Liver (tissue), 7 donors: ENCODE measurements at regions not wholly inside any gene's neighbourhood (a gene's known extent, or its start where the extent isn't known, plus 50 kb on each side); places are given as distances from the start of the nearest gene placed in this dataset.

ENCODE experiments used
- DNase-seq: peaks from one replicate; pipeline ENCODE4 v3.0.0-alpha.2; 2017; ENCODE audit warnings: low spot score
- H3K27ac ChIP-seq, 2 donors: one replicate each; pipeline ENCODE4 v1.7.0; 2013; ENCODE audit warnings: inconsistent platforms in 2 of 2, low read length in 2 of 2, control low read depth in 1 of 2, low read depth in 1 of 2, mild to moderate bottlenecking in 1 of 2
- H3K27me3 ChIP-seq, 4 donors: one replicate each; pipeline versions ENCODE4 v1.6.1 to v1.7.0; 2013; ENCODE audit warnings: low read length in 3 of 4, inconsistent platforms in 1 of 4, mild to moderate bottlenecking in 1 of 4, moderate library complexity in 1 of 4; ENCODE audit not compliant: control insufficient read depth in 4 of 4, insufficient read depth in 4 of 4
- H3K36me3 ChIP-seq, 4 donors: one replicate each; pipeline versions ENCODE4 v1.6.1 to v1.7.0; 2013; ENCODE audit warnings: low read length in 3 of 4, mild to moderate bottlenecking in 3 of 4, low read depth in 1 of 4, moderate library complexity in 1 of 4; ENCODE audit not compliant: control insufficient read depth in 4 of 4, insufficient read depth in 3 of 4
- H3K4me1 ChIP-seq, 4 donors: one replicate each; pipeline versions ENCODE4 v1.6.1 to v1.7.0; 2013; ENCODE audit warnings: low read length in 3 of 4, mild to moderate bottlenecking in 3 of 4, moderate library complexity in 1 of 4; ENCODE audit not compliant: control insufficient read depth in 4 of 4, insufficient read depth in 4 of 4
- H3K4me3 ChIP-seq, 3 donors: one replicate each; pipeline versions ENCODE4 v1.6.1 to v1.7.0; 2013; ENCODE audit warnings: low read length in 3 of 3, control low read depth in 1 of 3, low read depth in 1 of 3, mild to moderate bottlenecking in 1 of 3
- H3K9ac ChIP-seq, 2 donors: one replicate each; pipeline ENCODE4 v1.7.0; 2013; ENCODE audit warnings: low read length in 2 of 2, mild to moderate bottlenecking in 2 of 2, moderate library complexity in 2 of 2, control low read depth in 1 of 2, low read depth in 1 of 2
- H3K9me3 ChIP-seq, 4 donors: one replicate each; pipeline versions ENCODE4 v1.6.1 to v1.7.0; 2013; ENCODE audit warnings: low read length in 3 of 4; ENCODE audit not compliant: control insufficient read depth in 4 of 4
- ATF3 ChIP-seq: IDR thresholded peaks from 2 replicates; pipeline ENCODE4 v1.6.1; 2016; ENCODE audit warnings: antibody characterized with exemption
- FOXA1 ChIP-seq: IDR thresholded peaks from 2 replicates; pipeline ENCODE4 v1.6.1; 2016; ENCODE audit warnings: antibody characterized with exemption
- FOXA2 ChIP-seq: IDR thresholded peaks from 2 replicates; pipeline ENCODE4 v1.6.1; 2016; ENCODE audit warnings: antibody characterized with exemption
- GABPA ChIP-seq, 2 donors: IDR thresholded peaks in 1 of 2; conservative IDR thresholded peaks in 1 of 2; 2 replicates each; pipeline ENCODE4 v1.6.1; 2016; ENCODE audit warnings: antibody characterized with exemption in 2 of 2, mild to moderate bottlenecking in 1 of 2, moderate library complexity in 1 of 2
- HNF4A ChIP-seq, 2 donors: conservative IDR thresholded peaks; 2 replicates each; pipeline ENCODE4 v1.6.1; 2016; ENCODE audit warnings: antibody characterized with exemption in 2 of 2, mild to moderate bottlenecking in 2 of 2
- HNF4G ChIP-seq: IDR thresholded peaks from 2 replicates; pipeline ENCODE4 v1.6.1; 2016; ENCODE audit warnings: antibody characterized with exemption
- JUND ChIP-seq, 2 donors: IDR thresholded peaks; 2 replicates each; pipeline ENCODE4 v1.6.1; 2016; ENCODE audit warnings: antibody characterized with exemption in 2 of 2
- RAD21 ChIP-seq, 2 donors: IDR thresholded peaks; 2 replicates each; pipeline ENCODE4 v1.6.1; 2016; ENCODE audit warnings: antibody characterized with exemption in 2 of 2, mild to moderate bottlenecking in 2 of 2
- RXRA ChIP-seq, 2 donors: IDR thresholded peaks; 2 replicates each; pipeline ENCODE4 v1.6.1; 2017 to 2018; ENCODE audit warnings: antibody characterized with exemption in 2 of 2, mild to moderate bottlenecking in 1 of 2
- SP1 ChIP-seq: IDR thresholded peaks from 2 replicates; pipeline ENCODE4 v1.6.1; 2018; ENCODE audit warnings: antibody characterized with exemption, mild to moderate bottlenecking
- TAF1 ChIP-seq: conservative IDR thresholded peaks from 2 replicates; pipeline ENCODE4 v1.6.1; 2016; ENCODE audit warnings: antibody characterized with exemption, mild to moderate bottlenecking
- YY1 ChIP-seq: IDR thresholded peaks from 2 replicates; pipeline ENCODE4 v1.6.1; 2016; ENCODE audit warnings: antibody characterized with exemption, mild to moderate bottlenecking
- ZBTB33 ChIP-seq: IDR thresholded peaks from 2 replicates; pipeline ENCODE4 v1.6.1; 2016; ENCODE audit warnings: antibody characterized with exemption
- WGBS: extraction: QIAGEN DNeasy Blood & Tissue Kit; methylation state at CpG from one replicate; pipeline ENCODE4 v1.1.7; 2013; 5-methylcytosine and 5-hydroxymethylcytosine counted together
- donor health status: healthy.
- donor health status: healthy.
- donor health status: healthy.
- donor health status: healthy.

GRCh38 chr9:91158286-91158685 is 203.4 kb downstream of the AUH start (continued):
- TF ChIP-seq HNF4G, result no peak
- TF ChIP-seq RAD21 (IDR thresholded peaks at IDR 0.05), result no peak
- TF ChIP-seq ZBTB33, result no peak
- no peak for TF ChIP-seq FOXA2
- TF ChIP-seq YY1, result no peak
- TF ChIP-seq SP1, result no peak
- no peak for TF ChIP-seq HNF4A (conservative IDR thresholded peaks at IDR 0.05)

- TF ChIP-seq JUND (IDR thresholded peaks at IDR 0.05) (no peak), HNF4A (conservative IDR thresholded peaks at IDR 0.05) (no peak), FOXA1 (no peak), ZBTB33 (no peak), GABPA (IDR thresholded peaks at IDR 0.05 in 1 of 2, conservative IDR thresholded peaks at IDR 0.05 in 1 of 2) (no peak), RAD21 (IDR thresholded peaks at IDR 0.05) (no peak), ATF3 (no peak), RXRA (IDR thresholded peaks at IDR 0.05) (no peak), YY1 (no peak), TAF1 (no peak)
- no peaks in the 10 kb centered on the region for H3K9me3 ChIP-seq
- H3K27ac ChIP-seq, result no peak overlapping the region
- 94% methylated on average over 3 of the region's 3 CpGs for WGBS
- DNase-seq, result no peak
- no peaks in the 10 kb centered on the region for H3K36me3 ChIP-seq
- H3K9ac ChIP-seq, result no peak overlapping the region
- H3K4me1 ChIP-seq, result peaks cover 0 to 5% (median 0%) of the 10 kb centered on the region in 4 donors
- no peaks in the 10 kb centered on the region for H3K27me3 ChIP-seq
- H3K4me3 ChIP-seq, result no peak overlapping the region
Measured at GRCh38 chr9:91158946-91159345, 202.8 kb downstream of the AUH start.

- 51% methylated on average over 27 of the region's 27 CpGs for WGBS
- Histone ChIP-seq H3K36me3 (no peaks in the 10 kb centered on the region), H3K27me3 (no peaks in the 10 kb centered on the region), H3K9me3 (no peaks in the 10 kb centered on the region), H3K27ac (no peak overlapping the region), H3K4me3 (peak overlapping the region in 1 of 3 donors; percentile 18), H3K4me1 (peaks cover 0 to 5% (median 0%) of the 10 kb centered on the region in 4 donors), H3K9ac (no peak overlapping the region)
- no peak for DNase-seq
- no peak for TF ChIP-seq GABPA (IDR thresholded peaks at IDR 0.05 in 1 of 2, conservative IDR thresholded peaks at IDR 0.05 in 1 of 2)
- no peak for TF ChIP-seq RAD21 (IDR thresholded peaks at IDR 0.05)
- no peak for TF ChIP-seq JUND (IDR thresholded peaks at IDR 0.05)
- TF ChIP-seq ATF3, result no peak
- no peak for TF ChIP-seq HNF4A (conservative IDR thresholded peaks at IDR 0.05)
Measured at GRCh38 chr9:91159664-91160121, 202.0 kb downstream of the AUH start.
